D721Med (cell line): ENCODE measurements at regions not wholly inside any gene's neighbourhood (a gene's known extent, or its start where the extent isn't known, plus 50 kb on each side); places are given as distances from the start of the nearest gene placed in this dataset.

Experiments used
- DNase-seq: peaks from one replicate; pipeline ENCODE4 v3.0.0; 2011; ENCODE audit warnings: low spot score; ENCODE audit not compliant: insufficient read length
- FAIRE-seq: peaks from 2 replicates; lab custom pipeline; 2011; peaks lifted over from hg19 to GRCh38; lab: Jason Lieb, UNC
- CTCF ChIP-seq: IDR thresholded peaks from 2 replicates; pipeline ENCODE4 v1.5.1; 2012; ENCODE audit warnings: mild to moderate bottlenecking, control low read depth; ENCODE audit not compliant: insufficient read depth; ENCODE audit errors: missing control alignments

- no peak for TF ChIP-seq CTCF
- no peak for FAIRE-seq
- no peak for DNase-seq
Observed at GRCh38 chr5:42953041-42953440, 87.1 kb downstream of the ANXA2R start.

GRCh38 chr5:42952578-42952974 lies 87.5 kb downstream of the ANXA2R start:
- no peak for FAIRE-seq
- DNase-seq, result no peak
- no peak for TF ChIP-seq CTCF

- no peak for TF ChIP-seq CTCF
- no peak for FAIRE-seq
- no peak for DNase-seq
Observed at GRCh38 chr5:42951293-42951840, 88.8 kb downstream of the ANXA2R start.

- no peak for FAIRE-seq
- DNase-seq, result no peak
- no peak for TF ChIP-seq CTCF
Observed at GRCh38 chr5:42950456-42951292, 89.4 kb downstream of the ANXA2R start.

- no peak for TF ChIP-seq CTCF
- DNase-seq, result no peak
- no peak for FAIRE-seq
Observed at GRCh38 chr5:42950116-42950455, 90.0 kb downstream of the ANXA2R start.

GRCh38 chr5:42949348-42950115 lies 90.6 kb downstream of the ANXA2R start:
- FAIRE-seq (no peak), DNase-seq (peak; percentile 30)
- no peak for TF ChIP-seq CTCF
